ENCODE measurements at regions not wholly inside any gene's neighbourhood (a gene's known extent, or its start where the extent isn't known, plus 50 kb on each side); places are given as distances from the start of the nearest gene placed in this dataset.

DNA sequence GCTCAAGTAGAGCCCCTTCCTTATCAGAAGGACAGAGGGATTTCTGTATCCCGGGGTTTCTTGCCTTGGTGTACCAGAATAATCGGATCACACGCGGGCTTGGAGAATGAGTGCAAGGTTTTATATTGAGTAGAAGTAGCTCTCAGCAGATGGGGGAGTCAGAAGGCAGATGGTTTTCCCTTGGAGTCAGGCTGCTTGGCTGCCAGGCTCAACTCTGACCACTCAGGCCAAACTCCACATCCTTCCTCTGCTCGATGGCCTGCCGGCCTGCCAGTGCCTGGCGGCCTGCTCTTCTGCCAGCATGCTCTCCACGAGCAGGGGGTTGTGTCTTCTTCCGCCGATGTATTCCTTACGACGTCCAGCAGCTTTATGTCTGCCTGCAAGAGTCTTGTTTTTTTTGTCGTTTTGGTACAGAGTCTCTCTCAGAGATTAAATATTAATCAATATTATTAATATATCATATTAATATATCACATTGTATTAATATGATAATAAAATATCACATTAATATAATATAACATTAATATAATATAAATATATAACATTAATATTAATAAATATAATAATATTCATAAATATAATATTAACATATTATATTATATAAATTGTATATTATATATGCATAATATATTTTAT is 229.2 kb upstream of the WSCD1 start:
- Histone ChIP-seq H3K79me2 (ENCODE audit: insufficient read depth, low read length) (no peaks in the 10 kb centered on the region), H3K9ac (ENCODE audit: low read length) (no peak overlapping the region), H4K20me1 (ENCODE audit: low read depth, low read length) (no peaks in the 10 kb centered on the region; the same call in 1 of the 2 replicates), H2AFZ (ENCODE audit: low read depth, low read length, severe bottlenecking) (no peak overlapping the region), H3K36me3 (ENCODE audit: low read length) (no peaks in the 10 kb centered on the region), H3K4me2 (ENCODE audit: low read depth, low read length, poor library complexity, severe bottlenecking) (no peak overlapping the region), H3K9me3 (ENCODE audit: insufficient read depth, low read length) (no peaks in the 10 kb centered on the region), H3K27ac (ENCODE audit: low read depth, low read length) (no peak overlapping the region), H3K27me3 (ENCODE audit: low read length) (no peaks in the 10 kb centered on the region), H3K4me3 (ENCODE audit: insufficient read depth, low read length, poor library complexity, severe bottlenecking) (no peak overlapping the region), H3F3A (ENCODE audit: insufficient read depth) (no peaks in the 10 kb centered on the region), H3K9me2 (replicated peaks; ENCODE audit: insufficient read depth, low read length) (no peaks in the 10 kb centered on the region)
- TF ChIP-seq EZH2phosphoT487 (conservative IDR thresholded peaks at IDR 0.05; ENCODE audit: low read length) (no peak), CTCF (IDR thresholded peaks at IDR 0.05; ENCODE audit: insufficient read depth, low read length, poor library complexity, severe bottlenecking) (no peak)

- TF ChIP-seq EZH2phosphoT487 (conservative IDR thresholded peaks at IDR 0.05; ENCODE audit: low read length) (no peak), CTCF (IDR thresholded peaks at IDR 0.05; ENCODE audit: insufficient read depth, low read length, poor library complexity, severe bottlenecking) (no peak)
- H3K4me3 ChIP-seq (ENCODE audit: insufficient read depth, low read length, poor library complexity, severe bottlenecking): no peak overlapping the region
- no peaks in the 10 kb centered on the region; the same call in 1 of the 2 replicates for H4K20me1 ChIP-seq (ENCODE audit: low read depth, low read length)
- H3K27me3 ChIP-seq (ENCODE audit: low read length): no peaks in the 10 kb centered on the region
- H3K4me2 ChIP-seq (ENCODE audit: low read depth, low read length, poor library complexity, severe bottlenecking): no peak overlapping the region
- no peaks in the 10 kb centered on the region for H3K79me2 ChIP-seq (ENCODE audit: insufficient read depth, low read length)
- no peak overlapping the region for H3K9ac ChIP-seq (ENCODE audit: low read length)
- H3K9me2 ChIP-seq (replicated peaks; ENCODE audit: insufficient read depth, low read length): no peaks in the 10 kb centered on the region
- H3F3A ChIP-seq (ENCODE audit: insufficient read depth): no peaks in the 10 kb centered on the region
- no peaks in the 10 kb centered on the region for H3K9me3 ChIP-seq (ENCODE audit: insufficient read depth, low read length)
- H2AFZ ChIP-seq (ENCODE audit: low read depth, low read length, severe bottlenecking): no peak overlapping the region
- H3K36me3 ChIP-seq (ENCODE audit: low read length): no peaks in the 10 kb centered on the region
- no peak overlapping the region for H3K27ac ChIP-seq (ENCODE audit: low read depth, low read length)
These were observed 228.3 kb upstream of the WSCD1 start for GRCh38 chr17:5841862-5842261.

- no peak overlapping the region for H3K4me2 ChIP-seq (ENCODE audit: low read depth, low read length, poor library complexity, severe bottlenecking)
- H3K9me3 ChIP-seq (ENCODE audit: insufficient read depth, low read length): no peaks in the 10 kb centered on the region
- no peak overlapping the region for H3K4me3 ChIP-seq (ENCODE audit: insufficient read depth, low read length, poor library complexity, severe bottlenecking)
- H3K36me3 ChIP-seq (ENCODE audit: low read length): no peaks in the 10 kb centered on the region
- H2AFZ ChIP-seq (ENCODE audit: low read depth, low read length, severe bottlenecking): no peak overlapping the region
- no peak overlapping the region for H3K27ac ChIP-seq (ENCODE audit: low read depth, low read length)
- no peaks in the 10 kb centered on the region for H3F3A ChIP-seq (ENCODE audit: insufficient read depth)
- H3K79me2 ChIP-seq (ENCODE audit: insufficient read depth, low read length): no peaks in the 10 kb centered on the region
- no peaks in the 10 kb centered on the region; the same call in 1 of the 2 replicates for H4K20me1 ChIP-seq (ENCODE audit: low read depth, low read length)
- H3K9ac ChIP-seq (ENCODE audit: low read length): no peak overlapping the region
- no peaks in the 10 kb centered on the region for H3K9me2 ChIP-seq (replicated peaks; ENCODE audit: insufficient read depth, low read length)
- H3K27me3 ChIP-seq (ENCODE audit: low read length): no peaks in the 10 kb centered on the region
- TF ChIP-seq CTCF (IDR thresholded peaks at IDR 0.05; ENCODE audit: insufficient read depth, low read length, poor library complexity, severe bottlenecking) (no peak), EZH2phosphoT487 (conservative IDR thresholded peaks at IDR 0.05; ENCODE audit: low read length) (no peak)
These were observed 226.7 kb upstream of the WSCD1 start for GRCh38 chr17:5843366-5844026.

All from SU-DHL-6 (cell line).